ENCODE measurements at regions not wholly inside any gene's neighbourhood (a gene's known extent, or its start where the extent isn't known, plus 50 kb on each side); places are given as distances from the start of the nearest gene placed in this dataset.

GRCh38 chr5:92748072-92748676 is 832.8 kb downstream of the NR2F1-AS1 start:
- TF ChIP-seq MTA2 (IDR thresholded peaks at IDR 0.05; ENCODE audit: low read depth) (no peak), RELA (IDR thresholded peaks at IDR 0.05; ENCODE audit: borderline replicate concordance, partially characterized antibody) (no peak), ZZZ3 (IDR thresholded peaks at IDR 0.05; ENCODE audit: control insufficient read depth, insufficient read length, low read depth) (no peak), BCL11A (IDR thresholded peaks at IDR 0.05; ENCODE audit: low read depth, low read length) (no peak), CTCF (IDR thresholded peaks at IDR 0.05 in 2 of 3, conservative IDR thresholded peaks at IDR 0.05 in 1 of 3; ENCODE audit: control insufficient read depth in 2 of 3, extremely low read depth in 1 of 3, insufficient read depth in 1 of 3, low read depth in 3 of 3, low read length in 3 of 3) (no peak), POLR2AphosphoS5 (IDR thresholded peaks at IDR 0.05; ENCODE audit: low read length) (no peak), IKZF1 (conservative IDR thresholded peaks at IDR 0.05) (no peak), TBL1XR1 (IDR thresholded peaks at IDR 0.05; ENCODE audit: low read depth, low read length) (no peak), CHD2 (IDR thresholded peaks at IDR 0.05; ENCODE audit: borderline replicate concordance, low read depth, low read length) (no peak), MTA3 (IDR thresholded peaks at IDR 0.05; ENCODE audit: borderline replicate concordance, low read length) (no peak), POLR2A (IDR thresholded peaks at IDR 0.05; ENCODE audit: low read depth, low read length) (no peak), NKRF (conservative IDR thresholded peaks at IDR 0.05) (no peak), SIN3A (IDR thresholded peaks at IDR 0.05; ENCODE audit: low read depth, low read length) (no peak)

All from GM12878 (cell line).